ENCODE measurements at regions not wholly inside any gene's neighbourhood (a gene's known extent, or its start where the extent isn't known, plus 50 kb on each side); places are given as distances from the start of the nearest gene placed in this dataset.
A peak's percentile ranks its signal among the peaks of the same experiment; 100 is the strongest.

GRCh38 chr2:156671706-156672361, 235.7 kb downstream of the GPD2 start:
- no peaks in the 10 kb centered on the region for H3K4me1 ChIP-seq
- no peaks in the 10 kb centered on the region for H3K36me3 ChIP-seq
- H3K4me3 ChIP-seq = no peak overlapping the region
- H4K20me1 ChIP-seq = no peaks in the 10 kb centered on the region
- peaks cover 5% of the 10 kb centered on the region; the same call in 1 of the 2 replicates for H3K9me3 ChIP-seq
- H3K9ac ChIP-seq = no peak overlapping the region
- no peaks in the 10 kb centered on the region for H3K27me3 ChIP-seq
- TF ChIP-seq Cebpa-rat (IDR thresholded peaks at IDR 0.05) = no peak
- H3K4me2 ChIP-seq = no peak overlapping the region
- no peak overlapping the region for H3K27ac ChIP-seq

- Histone ChIP-seq H3K4me2 (no peak overlapping the region), H3K4me1 (no peaks in the 10 kb centered on the region)
These were observed 236.6 kb downstream of the GPD2 start for GRCh38 chr2:156672556-156673332.

GRCh38 chr2:156673333-156673615, 237.1 kb downstream of the GPD2 start:
- Histone ChIP-seq H3K4me2 (no peak overlapping the region), H3K27me3 (no peaks in the 10 kb centered on the region), H3K27ac (no peak overlapping the region), H3K4me1 (no peaks in the 10 kb centered on the region), H3K9me3 (no peaks in the 10 kb centered on the region), H3K9ac (no peak overlapping the region), H4K20me1 (no peaks in the 10 kb centered on the region), H3K4me3 (no peak overlapping the region), H3K36me3 (no peaks in the 10 kb centered on the region)
- TF ChIP-seq Cebpa-rat (IDR thresholded peaks at IDR 0.05) = no peak

More at GRCh38 chr2:156672556-156673332, 236.6 kb downstream of the GPD2 start:
- peaks cover 5% of the 10 kb centered on the region; the same call in 1 of the 2 replicates for H3K9me3 ChIP-seq
- H3K27me3 ChIP-seq = no peaks in the 10 kb centered on the region
- no peak for TF ChIP-seq Cebpa-rat (IDR thresholded peaks at IDR 0.05)
- no peaks in the 10 kb centered on the region for H3K36me3 ChIP-seq
- no peaks in the 10 kb centered on the region for H4K20me1 ChIP-seq
- no peak overlapping the region for H3K4me3 ChIP-seq
- H3K9ac ChIP-seq = no peak overlapping the region
- no peak overlapping the region for H3K27ac ChIP-seq

GRCh38 chr2:156673981-156674380, 237.8 kb downstream of the GPD2 start:
- H3K27me3 ChIP-seq = no peaks in the 10 kb centered on the region
- no peak overlapping the region for H3K4me2 ChIP-seq
- H3K4me3 ChIP-seq = no peak overlapping the region
- no peak overlapping the region for H3K27ac ChIP-seq
- no peaks in the 10 kb centered on the region for H4K20me1 ChIP-seq
- no peaks in the 10 kb centered on the region for H3K4me1 ChIP-seq
- H3K36me3 ChIP-seq = no peaks in the 10 kb centered on the region
- no peak overlapping the region for H3K9ac ChIP-seq
- no peak for TF ChIP-seq Cebpa-rat (IDR thresholded peaks at IDR 0.05)
- H3K9me3 ChIP-seq = no peaks in the 10 kb centered on the region

- Histone ChIP-seq H3K27ac (no peak overlapping the region), H3K4me3 (no peak overlapping the region), H4K20me1 (no peaks in the 10 kb centered on the region), H3K4me2 (no peak overlapping the region), H3K27me3 (no peaks in the 10 kb centered on the region), H3K36me3 (no peaks in the 10 kb centered on the region), H3K9ac (no peak overlapping the region), H3K9me3 (no peaks in the 10 kb centered on the region), H3K4me1 (no peaks in the 10 kb centered on the region)
- no peak for TF ChIP-seq Cebpa-rat (IDR thresholded peaks at IDR 0.05)
These were observed 239.7 kb downstream of the GPD2 start for GRCh38 chr2:156675896-156676295.

- Histone ChIP-seq H4K20me1 (no peaks in the 10 kb centered on the region), H3K27me3 (no peaks in the 10 kb centered on the region), H3K4me1 (no peaks in the 10 kb centered on the region), H3K9me3 (no peaks in the 10 kb centered on the region), H3K36me3 (no peaks in the 10 kb centered on the region), H3K4me3 (no peak overlapping the region), H3K27ac (no peak overlapping the region), H3K4me2 (no peak overlapping the region), H3K9ac (no peak overlapping the region)
- no peak for TF ChIP-seq Cebpa-rat (IDR thresholded peaks at IDR 0.05)
These were observed 243.6 kb downstream of the GPD2 start for GRCh38 chr2:156679820-156680219.

- H3K4me2 ChIP-seq = no peak overlapping the region
- no peak overlapping the region for H3K27ac ChIP-seq
- no peaks in the 10 kb centered on the region for H3K27me3 ChIP-seq
- TF ChIP-seq Cebpa-rat (IDR thresholded peaks at IDR 0.05) = no peak
- no peaks in the 10 kb centered on the region for H3K4me1 ChIP-seq
- no peak overlapping the region for H3K4me3 ChIP-seq
- H3K9me3 ChIP-seq = no peaks in the 10 kb centered on the region
- H4K20me1 ChIP-seq = no peaks in the 10 kb centered on the region
- H3K9ac ChIP-seq = no peak overlapping the region
- no peaks in the 10 kb centered on the region for H3K36me3 ChIP-seq
These were observed 244.1 kb downstream of the GPD2 start for GRCh38 chr2:156680266-156680665.

GRCh38 chr2:156687126-156687525, 250.9 kb downstream of the GPD2 start:
- TF ChIP-seq Cebpa-rat (IDR thresholded peaks at IDR 0.05) = no peak
- H3K36me3 ChIP-seq = no peaks in the 10 kb centered on the region
- H3K9me3 ChIP-seq = no peaks in the 10 kb centered on the region

GRCh38 chr2:156687715-156688114, 251.5 kb downstream of the GPD2 start:
- Histone ChIP-seq H3K9ac (no peak overlapping the region), H3K9me3 (no peaks in the 10 kb centered on the region), H3K4me2 (no peak overlapping the region), H3K36me3 (no peaks in the 10 kb centered on the region), H3K4me3 (no peak overlapping the region), H4K20me1 (no peaks in the 10 kb centered on the region), H3K27ac (no peak overlapping the region), H3K27me3 (no peaks in the 10 kb centered on the region), H3K4me1 (no peaks in the 10 kb centered on the region)
- TF ChIP-seq Cebpa-rat (IDR thresholded peaks at IDR 0.05) = peak; percentile 76

More at GRCh38 chr2:156687126-156687525, 250.9 kb downstream of the GPD2 start:
- H3K9ac ChIP-seq = no peak overlapping the region
- no peak overlapping the region for H3K4me3 ChIP-seq
- H3K27ac ChIP-seq = no peak overlapping the region
- no peaks in the 10 kb centered on the region for H3K27me3 ChIP-seq
- no peak overlapping the region for H3K4me2 ChIP-seq
- H3K4me1 ChIP-seq = no peaks in the 10 kb centered on the region
- no peaks in the 10 kb centered on the region for H4K20me1 ChIP-seq

- Histone ChIP-seq H4K20me1 (no peaks in the 10 kb centered on the region), H3K4me3 (no peak overlapping the region), H3K4me1 (no peaks in the 10 kb centered on the region), H3K9ac (no peak overlapping the region), H3K36me3 (no peaks in the 10 kb centered on the region), H3K27me3 (no peaks in the 10 kb centered on the region), H3K9me3 (no peaks in the 10 kb centered on the region), H3K4me2 (no peak overlapping the region), H3K27ac (no peak overlapping the region)
- no peak for TF ChIP-seq Cebpa-rat (IDR thresholded peaks at IDR 0.05)
These were observed 253.8 kb downstream of the GPD2 start for GRCh38 chr2:156689939-156690338.
